NCI-H524 (cell line): ENCODE measurements at regions not wholly inside any gene's neighbourhood (a gene's known extent, or its start where the extent isn't known, plus 50 kb on each side); places are given as distances from the start of the nearest gene placed in this dataset.
A peak's percentile ranks its signal among the peaks of the same experiment; 100 is the strongest.
"Not testable (repeated sequence)": the region's sequence is repeated elsewhere in the genome, so short reads cannot be mapped to it uniquely, and the experiment has no call there.

Source experiments
- DNase-seq, 2 experiments: peaks; one replicate each; lab custom pipeline; 2025; lab: John Stamatoyannopoulos, UW

DNA sequence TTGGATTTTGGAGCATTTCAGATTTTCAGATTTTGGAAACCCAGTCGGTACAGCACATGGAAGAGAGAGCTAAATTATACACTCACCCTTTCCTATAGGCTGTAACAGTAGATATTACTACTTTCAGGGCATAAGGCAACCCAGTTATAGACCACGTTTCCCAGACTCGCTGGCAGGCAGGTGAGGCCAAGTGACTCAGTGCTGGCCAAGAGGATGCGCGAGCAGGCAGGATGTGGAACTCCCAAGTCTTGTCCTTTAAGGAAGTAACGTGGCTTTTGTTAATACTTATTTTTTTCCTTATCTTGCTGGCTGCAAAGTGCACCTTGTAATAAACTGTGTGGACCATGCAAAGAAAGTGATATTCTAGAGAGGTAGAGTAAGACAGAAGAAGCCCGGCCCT lies 1160.1 kb downstream of the GATA3 start:
- DNase-seq, result no peak

DNA sequence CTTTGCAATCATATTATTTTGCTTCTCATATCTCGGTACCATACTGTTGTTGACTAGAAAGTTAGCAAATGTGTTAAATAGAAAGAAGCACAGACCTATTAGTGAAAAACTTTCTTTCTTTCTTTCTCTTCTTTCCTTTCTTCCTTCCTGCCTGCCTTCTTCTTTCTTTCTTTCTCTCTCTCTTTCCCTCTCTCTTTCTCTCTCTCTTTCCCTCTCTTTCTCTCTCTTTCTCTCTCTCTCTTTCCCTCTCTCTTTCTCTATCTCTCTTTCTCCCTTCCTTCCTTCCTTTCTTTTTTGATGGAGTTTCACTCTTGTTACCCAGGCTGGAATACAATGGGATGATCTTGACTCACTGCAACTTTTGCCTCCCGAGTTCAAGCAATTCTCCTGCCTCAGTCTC lies 1160.6 kb downstream of the GATA3 start:
- no peak for DNase-seq

DNA sequence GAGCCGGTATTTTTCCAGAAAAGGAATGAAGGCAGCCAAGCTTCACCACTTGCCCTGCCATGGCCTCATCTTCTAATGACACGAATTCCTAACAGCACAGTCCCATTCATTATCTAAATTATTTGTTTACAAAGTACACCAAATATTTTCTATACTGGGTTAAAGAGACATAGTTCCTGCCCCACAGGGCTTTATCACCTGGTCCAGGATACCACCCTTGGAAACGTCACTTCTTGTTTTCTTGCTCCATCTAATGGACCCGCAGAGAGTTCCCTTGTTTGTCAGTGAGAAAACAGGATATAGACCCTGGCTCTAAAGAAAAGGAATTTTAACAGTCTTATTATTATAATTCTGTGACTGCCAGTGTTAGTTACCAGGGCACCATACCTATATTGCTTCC lies 1165.4 kb downstream of the GATA3 start:
- DNase-seq, result no peak

DNA sequence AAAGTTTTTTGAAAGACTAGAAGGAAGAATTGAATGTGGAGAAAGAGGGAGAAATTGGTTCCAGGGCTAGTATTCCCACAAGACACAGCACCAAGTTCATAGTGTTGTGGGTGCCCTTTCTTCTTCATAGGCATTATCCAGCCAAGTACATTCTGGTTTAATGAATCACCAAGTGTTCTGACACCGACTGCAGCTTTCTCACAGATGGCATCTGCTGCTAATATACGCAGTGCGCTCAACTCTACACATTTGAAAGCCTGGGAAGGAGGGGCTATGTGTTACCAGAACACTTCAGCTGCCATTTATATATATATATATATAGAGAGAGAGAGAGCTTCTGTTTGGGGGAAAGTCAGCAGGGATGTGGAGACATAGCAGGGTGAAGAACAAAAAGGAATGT lies 1168.4 kb downstream of the GATA3 start:
- peak; percentile 10 to 16 for DNase-seq

DNA sequence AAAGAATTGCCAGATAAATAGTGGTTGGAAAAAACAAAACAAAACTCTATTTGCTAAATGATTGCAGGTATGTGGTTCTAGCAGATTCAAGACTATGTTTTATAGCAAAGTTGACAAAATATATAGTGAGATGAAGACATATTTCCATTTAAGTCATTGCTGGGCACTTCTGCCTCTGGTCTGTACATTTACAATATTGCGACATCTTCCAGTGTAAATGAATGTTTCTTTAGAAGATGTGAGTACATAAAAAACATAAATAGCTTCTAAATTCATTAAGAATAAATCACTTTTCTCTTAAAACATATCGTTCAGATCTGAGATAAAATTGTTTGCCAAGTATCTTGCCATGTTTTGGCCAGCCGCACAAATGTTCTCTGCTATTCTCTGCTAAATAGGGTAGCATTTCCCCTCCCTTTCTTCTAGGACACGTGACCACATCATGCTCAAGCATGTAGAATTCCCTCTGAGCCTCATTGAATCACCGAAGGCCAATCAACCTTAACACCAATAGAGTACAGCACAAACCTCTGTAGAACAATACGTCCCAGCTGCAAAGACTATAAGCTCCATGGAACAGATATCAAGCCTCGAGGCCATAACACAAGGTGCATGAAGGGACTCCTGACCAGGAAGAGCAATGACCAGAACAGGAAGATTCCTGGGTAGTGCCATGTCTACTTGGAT lies 1173.3 kb downstream of the GATA3 start:
- no peak for DNase-seq

DNA sequence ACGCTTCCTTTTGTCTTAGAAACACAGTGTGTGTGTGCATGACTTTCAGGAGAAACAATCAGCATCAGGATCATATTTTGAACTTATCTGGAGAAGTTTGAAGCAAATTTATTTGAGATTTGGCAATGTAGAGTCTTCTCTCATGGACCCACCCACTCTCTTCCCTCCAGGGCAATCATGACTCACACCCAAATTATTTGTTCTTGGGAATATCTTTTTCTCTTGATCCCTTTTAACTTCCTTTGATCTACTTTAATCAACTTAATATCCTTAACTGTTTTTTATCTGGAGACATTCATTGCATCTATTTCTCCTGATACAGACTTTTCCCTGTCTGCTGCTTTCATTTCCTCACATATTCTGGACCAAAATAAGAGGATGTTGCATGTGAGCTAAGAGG lies 1174.3 kb downstream of the GATA3 start:
- DNase-seq, result no peak

DNA sequence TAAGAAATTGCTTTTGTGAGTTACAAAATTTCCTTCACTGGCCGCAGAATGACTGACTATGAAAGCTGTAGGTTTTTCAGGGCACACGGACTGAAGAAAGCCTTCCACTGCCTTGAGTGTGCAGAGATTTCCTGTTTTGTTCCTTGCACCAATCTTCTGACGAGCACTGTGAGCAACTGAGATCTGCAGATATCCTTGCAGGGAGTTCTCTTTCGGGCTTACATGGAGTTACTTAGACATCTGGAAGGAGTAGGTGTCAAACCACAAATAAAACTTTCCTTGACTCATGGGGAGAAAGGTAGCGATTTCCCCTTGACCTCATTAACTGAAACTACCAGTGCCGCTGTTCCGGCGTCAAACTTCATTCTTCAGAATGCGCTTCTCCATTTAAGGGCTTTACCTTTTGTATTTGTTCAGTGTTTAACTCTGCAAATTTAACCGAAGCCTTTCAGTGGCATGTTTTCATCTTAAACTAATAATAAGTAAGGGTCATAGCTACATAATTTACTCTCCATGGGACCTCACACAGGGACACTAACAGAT lies 1175.3 kb downstream of the GATA3 start:
- DNase-seq, result no peak

DNA sequence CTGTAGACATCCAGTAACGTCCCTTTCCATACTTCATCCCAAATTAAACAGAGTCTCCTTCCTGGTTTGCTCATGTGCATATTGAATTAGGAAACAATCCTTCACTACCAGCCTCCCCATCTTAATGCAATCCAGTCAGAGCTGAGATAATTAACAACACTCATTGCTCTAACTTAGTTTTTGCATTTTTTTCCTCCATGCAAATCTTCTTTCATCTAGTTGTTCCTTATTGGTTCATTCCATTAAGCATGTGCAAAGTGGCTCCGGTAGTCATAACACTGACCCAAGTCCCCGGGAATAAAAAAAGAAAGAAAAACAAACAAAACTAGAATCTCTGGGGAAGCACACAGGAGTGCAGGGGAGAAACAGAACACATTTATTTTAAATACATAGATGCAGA lies 1176.1 kb downstream of the GATA3 start:
- no peak for DNase-seq

DNA sequence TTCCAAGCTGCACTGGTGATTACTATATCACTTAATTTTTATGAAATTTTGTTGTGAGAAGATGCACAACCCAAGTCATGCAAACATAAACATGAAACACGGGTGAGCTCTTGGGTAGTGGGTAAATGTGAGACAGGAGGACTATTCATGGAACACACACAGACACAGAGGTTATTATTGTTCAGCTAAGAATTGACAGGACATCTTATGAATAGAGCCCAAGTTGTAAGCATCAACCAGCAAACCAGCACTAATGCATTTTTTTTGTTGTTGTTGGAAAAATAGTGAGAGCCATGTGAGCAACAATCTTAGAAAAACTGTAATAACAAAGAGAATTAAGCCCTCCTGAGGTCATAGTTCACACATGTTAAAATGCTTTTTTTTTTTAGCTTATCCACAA lies 1179.7 kb downstream of the GATA3 start:
- DNase-seq, result no peak

DNA sequence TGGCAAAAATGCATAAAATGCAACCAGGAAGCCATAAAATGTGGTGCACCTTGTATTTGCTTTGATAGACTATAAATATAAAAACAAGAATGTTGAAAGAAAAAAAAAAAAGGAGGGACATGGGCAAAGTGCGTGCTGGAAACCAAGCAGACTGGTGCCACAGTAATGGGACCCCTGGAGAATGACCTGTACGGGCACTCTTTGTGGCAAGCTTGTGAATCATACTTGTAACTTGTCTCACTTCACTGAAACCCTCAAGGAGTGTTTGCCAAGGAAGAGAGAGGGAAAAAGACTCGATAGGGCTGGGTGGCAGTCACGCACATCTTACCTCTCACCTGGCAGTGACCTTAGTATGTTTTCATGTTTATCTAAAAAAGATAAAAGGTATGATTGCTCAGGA lies 1183.6 kb downstream of the GATA3 start:
- no peak for DNase-seq

DNA sequence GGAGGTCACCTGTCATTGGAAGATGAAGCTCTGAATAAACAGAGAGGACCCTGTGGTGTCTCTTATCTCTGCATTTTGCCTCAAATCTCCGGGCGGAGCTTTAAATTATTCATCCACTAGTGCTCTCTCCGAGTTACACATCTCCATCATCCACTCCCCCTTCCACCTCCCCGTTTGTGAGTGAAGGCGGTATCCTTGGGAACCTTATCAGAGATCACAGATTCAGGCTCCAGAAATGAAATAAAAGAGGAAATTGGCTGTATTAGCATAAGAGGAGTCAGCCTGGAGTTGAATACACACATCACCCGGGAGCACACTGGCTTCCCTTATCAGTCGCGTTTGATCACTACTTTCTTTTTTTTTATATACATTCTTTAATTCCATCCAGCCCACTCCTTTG lies 1184.8 kb downstream of the GATA3 start:
- no peak for DNase-seq

DNA sequence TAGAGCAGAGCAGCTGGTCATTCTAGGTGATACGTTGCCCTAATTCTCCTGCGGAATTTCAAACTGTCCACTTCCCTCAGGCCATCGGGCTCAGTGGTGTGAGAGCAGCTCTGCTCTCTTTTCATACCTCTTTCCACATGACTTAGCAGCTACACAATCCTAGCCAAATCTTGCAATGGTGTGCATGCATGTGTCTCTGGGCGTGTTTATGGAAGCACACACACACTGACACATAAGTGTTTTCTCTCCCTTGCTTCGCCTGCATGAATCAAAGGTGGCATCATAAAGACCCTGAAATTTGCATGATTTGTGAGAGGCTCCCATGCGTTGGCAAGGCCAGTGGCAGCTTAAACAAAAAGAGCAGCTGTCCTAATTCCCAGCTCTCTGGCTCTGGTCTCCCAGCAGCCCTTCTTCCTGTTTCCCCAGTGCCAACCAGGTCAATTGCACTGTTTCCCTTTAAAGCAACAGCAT lies 1189.5 kb downstream of the GATA3 start:
- DNase-seq, result peak; percentile 7 to 24

DNA sequence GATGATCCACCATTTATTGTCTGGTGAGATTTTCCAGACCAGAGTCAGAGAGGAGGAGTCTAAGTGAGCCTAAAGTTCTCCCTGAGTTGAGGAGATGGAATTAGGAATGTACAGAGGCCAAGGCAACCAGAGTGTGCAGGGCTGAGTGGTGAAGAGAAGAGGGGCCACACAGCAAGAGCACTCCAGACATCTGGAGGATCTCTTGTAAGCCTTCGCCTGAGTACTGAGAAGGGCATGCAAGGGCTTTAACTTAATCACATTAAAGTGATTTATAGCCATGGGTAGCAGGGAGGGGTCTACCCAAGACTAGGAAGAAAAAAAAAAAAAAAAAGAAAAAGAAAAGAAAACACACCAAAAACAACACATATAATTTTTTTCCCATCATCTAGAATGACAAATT lies 1190.4 kb downstream of the GATA3 start:
- peak; percentile 66 to 78 for DNase-seq

DNA sequence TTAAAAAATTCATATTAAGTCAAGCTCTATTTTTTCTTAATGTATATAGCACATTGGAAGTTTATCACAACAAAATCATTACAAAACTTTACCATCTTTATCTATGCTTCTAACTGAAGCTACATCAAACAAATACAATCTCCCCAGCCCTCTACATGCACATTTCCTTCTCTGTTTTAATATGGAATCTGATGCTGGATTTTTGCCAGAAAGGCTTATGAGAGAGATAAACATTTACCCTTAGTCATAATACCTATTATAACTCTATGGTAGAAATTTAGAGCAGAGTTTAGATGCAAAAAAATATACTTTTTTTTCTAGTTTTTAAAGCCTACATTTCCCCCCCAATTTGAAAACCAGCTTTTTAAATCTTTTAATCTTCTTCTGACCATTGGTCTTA lies 1198.6 kb downstream of the GATA3 start:
- DNase-seq, result no peak

DNA sequence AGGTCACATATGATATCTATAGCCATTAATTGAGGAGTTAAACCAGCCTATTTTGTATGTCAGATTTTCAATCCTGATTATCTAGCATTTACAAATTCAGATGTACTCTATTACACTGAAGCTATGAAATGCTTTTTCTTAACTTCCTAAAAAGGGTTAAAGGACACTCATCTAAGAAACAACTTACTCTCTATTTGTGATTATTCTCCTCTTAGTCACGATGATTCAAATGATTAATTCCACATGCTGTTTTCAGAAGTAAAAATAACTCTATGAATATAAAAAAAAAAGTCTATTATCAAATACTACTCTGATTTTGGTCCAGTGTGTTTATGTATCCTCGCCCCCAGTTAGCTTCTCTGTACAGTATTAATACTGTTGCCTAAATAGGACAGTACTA lies 1199.9 kb downstream of the GATA3 start:
- DNase-seq, result no peak

DNA sequence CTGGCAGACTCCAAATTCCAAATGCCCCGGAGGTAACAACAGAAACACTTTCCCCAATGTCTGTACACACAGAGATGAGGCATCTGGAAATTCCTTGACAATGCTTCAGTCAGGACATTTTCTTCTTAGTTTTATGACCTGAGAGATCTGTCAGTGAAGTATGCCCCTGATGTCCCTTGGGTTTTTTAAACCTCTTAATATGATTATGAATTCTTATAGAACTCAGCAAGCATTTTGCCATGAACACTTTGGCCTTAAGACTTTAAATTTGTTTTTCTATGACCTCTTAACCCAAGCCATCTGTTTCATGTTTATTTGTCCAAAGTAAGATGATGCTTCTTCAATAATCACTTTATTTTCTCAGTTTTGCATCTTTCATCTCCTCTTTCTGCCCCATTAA lies 1206.2 kb downstream of the GATA3 start:
- DNase-seq, result no peak

DNA sequence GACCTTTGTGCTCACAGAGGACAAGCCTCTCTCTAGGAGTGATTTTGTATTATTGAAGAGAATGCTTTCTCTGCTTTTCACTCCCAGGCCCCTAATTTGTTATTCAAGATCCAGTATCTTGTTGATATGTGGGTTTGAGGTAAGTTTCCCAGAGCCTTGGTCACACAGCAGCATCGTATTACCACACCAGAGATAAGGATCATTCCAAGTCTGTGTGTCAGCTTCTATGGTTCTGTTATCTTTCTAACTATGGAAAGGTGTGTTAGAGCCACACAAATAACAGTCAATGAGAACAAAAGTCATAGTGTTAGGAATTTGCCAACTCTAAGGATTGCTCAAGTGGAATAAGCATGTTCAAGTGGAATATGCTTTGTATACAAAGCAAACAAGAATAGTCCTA lies 1208.3 kb downstream of the GATA3 start:
- DNase-seq, result no peak

DNA sequence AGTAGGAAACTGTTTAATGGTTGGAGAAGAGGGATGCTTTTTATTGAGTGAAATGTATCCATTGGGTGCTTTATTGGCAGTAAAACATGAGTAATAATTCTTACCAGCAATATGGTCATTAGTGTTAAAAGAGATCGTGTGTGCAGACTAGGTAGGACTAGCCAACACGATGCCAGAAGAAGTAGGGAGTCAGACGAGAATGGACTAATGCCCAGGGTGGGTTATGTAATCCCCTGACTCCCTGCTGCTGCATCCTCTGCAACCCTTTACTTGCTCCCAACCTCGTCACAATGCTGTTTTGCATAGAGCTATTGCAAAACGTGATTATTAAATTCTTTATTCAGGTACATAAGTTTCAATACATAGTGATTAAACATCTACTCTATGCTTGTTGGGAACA lies 1213.7 kb downstream of the GATA3 start:
- no peak for DNase-seq

DNA sequence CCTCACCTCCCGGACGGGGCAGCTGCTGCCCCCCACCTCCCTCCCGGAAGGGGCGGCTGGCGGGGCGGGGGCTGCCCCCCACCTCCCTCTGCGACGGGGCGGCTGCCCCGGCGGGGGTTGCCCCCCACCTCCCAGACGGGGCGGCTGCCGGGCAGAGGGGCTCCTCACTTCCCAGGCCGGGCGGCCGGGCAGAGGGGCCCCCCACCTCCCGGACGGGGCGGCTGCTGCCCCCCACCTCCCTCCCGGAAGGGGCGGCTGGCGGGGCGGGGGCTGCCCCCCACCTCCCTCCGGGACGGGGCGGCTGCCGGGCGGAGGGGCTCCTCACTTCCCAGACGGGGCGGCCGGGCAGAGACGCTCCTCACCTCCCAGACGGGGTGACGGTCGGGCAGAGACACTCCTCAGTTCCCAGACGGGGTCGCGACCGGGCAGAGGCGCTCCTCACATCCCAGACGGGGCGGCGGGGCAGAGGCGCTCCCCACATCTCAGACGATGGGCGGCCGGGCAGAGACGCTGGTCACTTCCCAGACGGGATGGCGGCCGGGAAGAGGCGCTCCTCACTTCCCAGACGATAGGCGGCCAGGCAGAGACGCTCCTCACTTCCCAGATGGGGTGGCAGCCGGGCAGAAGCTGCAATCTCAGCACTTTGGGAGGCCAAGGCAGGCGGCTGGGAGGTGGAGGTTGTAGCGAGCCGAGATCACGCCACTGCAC lies 1218.8 kb downstream of the GATA3 start:
- not testable (repeated sequence) for DNase-seq

DNA sequence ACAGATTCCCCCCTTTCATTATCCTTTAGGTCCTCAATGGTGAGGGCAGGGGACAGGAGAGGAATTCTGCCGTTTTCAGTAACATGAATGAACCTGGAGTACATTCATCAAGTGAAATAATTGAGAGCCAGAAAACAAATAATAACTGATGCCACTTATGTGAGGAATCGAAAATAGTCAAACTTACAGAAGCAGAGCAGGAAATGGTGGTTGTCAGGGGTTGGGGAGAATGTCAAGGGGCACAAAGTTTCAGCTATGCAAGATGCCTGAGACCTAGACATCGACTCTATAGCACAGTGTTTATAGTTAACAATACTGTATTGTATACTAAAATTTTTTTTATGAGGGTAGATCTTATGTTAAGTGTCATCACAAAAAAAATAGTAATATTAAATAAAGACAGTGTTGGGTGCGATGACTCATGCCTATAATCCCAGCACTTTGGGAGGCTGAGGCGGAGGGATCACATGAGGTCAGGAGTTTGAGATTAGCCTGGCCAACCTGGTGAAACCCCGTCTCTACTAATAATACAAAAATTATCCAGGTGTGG lies 1219.8 kb downstream of the GATA3 start:
- DNase-seq, result no peak

DNA sequence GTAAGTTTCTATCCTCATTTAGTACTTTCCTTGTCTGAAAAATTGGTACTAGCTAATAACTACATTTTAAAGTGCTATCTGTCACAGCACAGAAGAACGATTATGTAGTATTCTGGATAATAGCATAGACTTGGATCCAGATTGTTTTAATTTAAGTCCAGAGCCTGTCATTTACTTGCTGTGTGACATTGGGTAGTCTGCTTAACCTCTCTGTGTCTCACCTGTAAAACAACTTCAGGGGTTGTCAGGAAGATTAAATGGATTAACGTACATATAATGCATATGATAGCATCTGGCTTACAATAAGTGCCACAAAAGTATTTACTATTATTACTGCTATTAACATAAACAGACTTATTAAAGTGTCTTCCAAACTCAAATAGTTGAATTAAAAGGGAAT lies 1221.4 kb downstream of the GATA3 start:
- DNase-seq, result no peak

DNA sequence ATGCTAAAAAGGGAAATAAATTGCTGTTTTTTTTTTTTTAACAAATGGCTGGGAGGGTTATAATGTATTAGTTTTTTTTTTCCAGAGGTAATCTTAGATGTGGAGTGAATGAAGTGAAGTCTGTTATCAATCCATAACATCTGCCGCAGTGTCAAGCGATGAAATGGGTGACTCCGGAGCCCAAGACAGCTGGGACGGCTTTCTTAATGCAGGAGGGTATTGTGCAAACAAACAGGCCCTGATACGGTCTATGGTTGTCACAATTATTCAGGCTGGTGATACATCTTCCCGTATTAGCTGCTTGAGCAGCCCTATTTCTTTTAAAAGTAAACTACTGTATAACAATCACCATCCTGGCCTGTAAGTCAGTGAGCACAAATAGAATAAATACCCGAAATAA lies 1231.2 kb downstream of the GATA3 start:
- DNase-seq, result peak in 1 of 2 experiments; percentile 45

DNA sequence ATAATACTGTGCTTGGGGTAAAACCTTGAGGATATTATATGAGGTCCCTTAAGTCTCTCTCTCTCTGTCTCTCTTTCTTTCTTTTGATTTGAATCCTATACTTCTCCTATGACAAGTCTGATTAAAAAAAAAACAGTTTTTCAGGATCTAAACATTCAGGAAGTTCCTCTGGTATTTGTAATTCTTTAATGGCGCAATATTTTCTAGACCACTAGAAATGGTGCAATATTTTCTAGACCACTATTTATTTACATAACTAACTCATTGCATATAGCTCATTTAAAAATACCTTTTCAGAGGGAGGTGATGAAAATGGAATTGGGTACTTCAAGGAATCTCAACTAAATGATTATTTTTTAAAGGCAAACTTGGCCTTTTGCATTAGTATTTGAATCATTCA lies 1235.3 kb downstream of the GATA3 start:
- DNase-seq, result no peak
